GM12878 (cell line): ENCODE measurements at regions not wholly inside any gene's neighbourhood (a gene's known extent, or its start where the extent isn't known, plus 50 kb on each side); places are given as distances from the start of the nearest gene placed in this dataset.

Source experiments
- ATAC-seq: fragments of 200-7000 bp; cut with Tn5 transposase; 3 replicates; pipeline ENCODE4 v1.9.1; 2020; ENCODE audit warnings: mild to moderate bottlenecking, moderate library complexity
- BruUV-seq: library from RNA; stranded (reverse); fragments of 400-500 nt; replicated peaks from 2 replicates; lab custom pipeline; 2021; lab: Mats Ljungman, UMichigan
- CTCF ChIA-PET: fragments of 300-600 bp; sonication (Branson Sonifier 250); formaldehyde crosslinking; extraction: SDS; loops from one replicate; lab custom pipeline; 2021; ENCODE audit warnings: inconsistent platforms; lab: Yijun Ruan, JAX
- POLR2A ChIA-PET: fragments of 350-600 bp; formaldehyde crosslinking; extraction: SDS; loops from one replicate; lab custom pipeline; 2021; ENCODE audit warnings: inconsistent platforms; lab: Charles Lee
- RAD21 ChIA-PET: fragments of 300-600 bp; sonication (Branson Sonifier 250); formaldehyde crosslinking; loops from one replicate; lab custom pipeline; 2023; ENCODE audit warnings: antibody characterized with exemption; ENCODE audit not compliant: unreplicated experiment; lab: Charles Lee
- SMC1A ChIA-PET: fragments of 300-600 bp; sonication (Branson Sonifier 250); formaldehyde crosslinking; loops from one replicate; lab custom pipeline; 2023; ENCODE audit not compliant: unreplicated experiment, uncharacterized antibody; lab: Charles Lee
- DNase-seq: peaks from one replicate; pipeline ENCODE4 v3.0.0-alpha.2; 2011; ENCODE audit warnings: low read depth, low spot score
- FAIRE-seq: peaks from 3 replicates; lab custom pipeline; 2011; peaks lifted over from hg19 to GRCh38; lab: Jason Lieb, UNC
- H2AFZ ChIP-seq: 2 replicates; pipeline ENCODE4 v1.6.0; 2011; ENCODE audit warnings: low read depth, low read length, control low read depth; ENCODE audit not compliant: control insufficient read depth
- H3K27ac ChIP-seq: 2 replicates; pipeline ENCODE4 v1.5.1; 2011; ENCODE audit warnings: control low read depth; ENCODE audit not compliant: control insufficient read depth, insufficient read depth
- H3K27me3 ChIP-seq, 2 experiments: replicated peaks in 1 of 2; 2 replicates each; pipeline versions ENCODE4 v1.6.0 to v1.6.1; 2011; ENCODE audit warnings: low read length in 1 of 2; ENCODE audit not compliant: control insufficient read depth in 2 of 2, insufficient read depth in 2 of 2
- H3K36me3 ChIP-seq, 2 experiments: 2 replicates each; pipeline ENCODE4 v1.5.1; 2011; ENCODE audit warnings: low read length in 1 of 2; ENCODE audit not compliant: control insufficient read depth in 2 of 2, insufficient read depth in 2 of 2
- H3K4me1 ChIP-seq: 2 replicates; pipeline ENCODE4 v1.6.1; 2011; ENCODE audit warnings: mild to moderate bottlenecking, low read length, moderate library complexity, mixed read lengths; ENCODE audit not compliant: control insufficient read depth, insufficient read depth
- H3K4me2 ChIP-seq: 2 replicates; pipeline ENCODE4 v1.6.0; 2011; ENCODE audit warnings: control low read depth; ENCODE audit not compliant: control insufficient read depth, insufficient read depth
- H3K4me3 ChIP-seq: fragments of 200-600 bp; sonication (generic); 2 replicates; pipeline ENCODE4 v1.5.1; 2016
- H3K79me2 ChIP-seq: 2 replicates; pipeline ENCODE4 v1.6.0; 2011; ENCODE audit warnings: low read length; ENCODE audit not compliant: control insufficient read depth, insufficient read depth
- H3K9ac ChIP-seq: 2 replicates; pipeline ENCODE4 v1.8.0; 2011; ENCODE audit warnings: low read length, control low read depth, mixed read lengths; ENCODE audit not compliant: control insufficient read depth, insufficient read depth
- H3K9me3 ChIP-seq: replicated peaks from 3 replicates; pipeline ENCODE4 v1.5.1; 2011; ENCODE audit warnings: mild to moderate bottlenecking, low read length; ENCODE audit not compliant: control insufficient read depth, insufficient read depth
- H4K20me1 ChIP-seq: 2 replicates; pipeline ENCODE4 v1.6.0; 2011; ENCODE audit not compliant: control insufficient read depth, insufficient read depth
- MEF2A ChIP-seq: IDR thresholded peaks from 2 replicates; pipeline ENCODE4 v1.6.1; 2011; ENCODE audit warnings: low read depth, mild to moderate bottlenecking, low read length, moderate library complexity; ENCODE audit not compliant: insufficient read depth
- SP1 ChIP-seq: IDR thresholded peaks from one replicate; pipeline ENCODE4 v1.6.1; 2011; ENCODE audit warnings: low read depth, low read length
- TARDBP ChIP-seq: IDR thresholded peaks from 2 replicates; pipeline ENCODE4 v1.6.1; 2016; ENCODE audit warnings: borderline replicate concordance
- WGBS: methylation state at CpG from one replicate; pipeline ENCODE4 v1.1.6; 2016; ENCODE audit warnings: low lambda C conversion rate; ENCODE audit not compliant: insufficient replicate concordance, insufficient coverage; ENCODE audit errors: missing lambda C conversion rate; 5-methylcytosine and 5-hydroxymethylcytosine counted together
- in situ Hi-C: fragments of 300-500 bp; cut with MboI; formaldehyde crosslinking; loops from 9 replicates; pipeline ENCODE4 v1.14.3; 2018; ENCODE audit warnings: mixed read lengths
- intact Hi-C: fragments of 100-400 bp; cut with micrococcal nuclease; formaldehyde crosslinking; loops from one replicate; pipeline ENCODE4 v1.14.2; 2022; ENCODE audit not compliant: unreplicated experiment

GRCh38 chr17:72538901-72539352 lies 418.1 kb downstream of the SOX9 start:
- ChIA-PET CTCF (interaction anchor here (0.6 to 4.5 kb wide), 30 partner anchors 8 to 1781 kb away, joined by 3 to 46 read pairs (median 4); partner anchors contain the start of gene SOX9), RAD21 (interaction anchor here (0.6 to 4.6 kb wide), 32 partner anchors 9 to 1772 kb away, joined by 3 to 57 read pairs (median 5); partner anchors contain the start of gene SOX9)
- Histone ChIP-seq H3K4me2 (no peak overlapping the region), H4K20me1 (no peaks in the 10 kb centered on the region), H3K4me3 (no peak overlapping the region), H3K79me2 (no peaks in the 10 kb centered on the region), H3K9ac (no peak overlapping the region), H3K36me3 (no peaks in the 10 kb centered on the region), H2AFZ (no peak overlapping the region), H3K27me3 (no peaks in the 10 kb centered on the region), H3K27ac (no peak overlapping the region), H3K9me3 (peaks cover 2% of the 10 kb centered on the region; the same call in 2 of the 3 replicates)
- in situ Hi-C loops (loop anchor here (5.0 to 25.0 kb wide), 4 partner anchors 927 to 1902 kb away; no protein-coding TSS in a partner anchor), intact Hi-C loops (loop anchor here (2.0 kb wide), 1 partner anchor 22 kb away; no protein-coding TSS in a partner anchor)
- WGBS, result 91% methylated on average over 12 of the region's 13 CpGs
- FAIRE-seq (no peak), DNase-seq (no peak)
- no TSS peak for BruUV-seq
- TF ChIP-seq MEF2A (no peak), TARDBP (no peak), SP1 (no peak)
- TF ChIP-seq, all 136 proteins: peak for 0
- no peak for ATAC-seq
- peaks cover 5% of the 10 kb centered on the region for H3K4me1 ChIP-seq
- ChIA-PET SMC1A (interaction anchor here (0.7 to 4.8 kb wide), 39 partner anchors 10 to 1773 kb away, joined by 3 to 75 read pairs (median 5); partner anchors contain the start of gene SOX9), POLR2A (interaction anchor here (0.8 to 2.0 kb wide), 10 partner anchors 10 to 418 kb away, joined by 3 to 14 read pairs (median 4); partner anchors contain the start of gene SOX9)
